Liver (tissue), 8 donors: ENCODE measurements at regions not wholly inside any gene's neighbourhood (a gene's known extent, or its start where the extent isn't known, plus 50 kb on each side); places are given as distances from the start of the nearest gene placed in this dataset.

Experiments
- DNase-seq: peaks from one replicate; pipeline ENCODE4 v3.0.0-alpha.2; 2017; ENCODE audit warnings: low spot score
- H3K27ac ChIP-seq, 2 donors: one replicate each; pipeline ENCODE4 v1.7.0; 2013; ENCODE audit warnings: inconsistent platforms in 2 of 2, low read length in 2 of 2, control low read depth in 1 of 2, low read depth in 1 of 2, mild to moderate bottlenecking in 1 of 2
- H3K27me3 ChIP-seq, 4 donors: one replicate each; pipeline versions ENCODE4 v1.6.1 to v1.7.0; 2013; ENCODE audit warnings: low read length in 3 of 4, inconsistent platforms in 1 of 4, mild to moderate bottlenecking in 1 of 4, moderate library complexity in 1 of 4; ENCODE audit not compliant: control insufficient read depth in 4 of 4, insufficient read depth in 4 of 4
- H3K36me3 ChIP-seq, 4 donors: one replicate each; pipeline versions ENCODE4 v1.6.1 to v1.7.0; 2013; ENCODE audit warnings: low read length in 3 of 4, mild to moderate bottlenecking in 3 of 4, low read depth in 1 of 4, moderate library complexity in 1 of 4; ENCODE audit not compliant: control insufficient read depth in 4 of 4, insufficient read depth in 3 of 4
- H3K4me1 ChIP-seq, 4 donors: one replicate each; pipeline versions ENCODE4 v1.6.1 to v1.7.0; 2013; ENCODE audit warnings: low read length in 3 of 4, mild to moderate bottlenecking in 3 of 4, moderate library complexity in 1 of 4; ENCODE audit not compliant: control insufficient read depth in 4 of 4, insufficient read depth in 4 of 4
- H3K4me3 ChIP-seq, 3 donors: one replicate each; pipeline versions ENCODE4 v1.6.1 to v1.7.0; 2013; ENCODE audit warnings: low read length in 3 of 3, control low read depth in 1 of 3, low read depth in 1 of 3, mild to moderate bottlenecking in 1 of 3
- H3K9ac ChIP-seq, 2 donors: one replicate each; pipeline ENCODE4 v1.7.0; 2013; ENCODE audit warnings: low read length in 2 of 2, mild to moderate bottlenecking in 2 of 2, moderate library complexity in 2 of 2, control low read depth in 1 of 2, low read depth in 1 of 2
- H3K9me3 ChIP-seq, 4 donors: one replicate each; pipeline versions ENCODE4 v1.6.1 to v1.7.0; 2013; ENCODE audit warnings: low read length in 3 of 4; ENCODE audit not compliant: control insufficient read depth in 4 of 4
- EGR1 ChIP-seq, 2 donors: IDR thresholded peaks; 2 replicates each; pipeline ENCODE4 v1.6.1; 2016 to 2018; ENCODE audit warnings: antibody characterized with exemption in 2 of 2, low read depth in 2 of 2
- FOXA1 ChIP-seq: IDR thresholded peaks from 2 replicates; pipeline ENCODE4 v1.6.1; 2016; ENCODE audit warnings: antibody characterized with exemption
- FOXA2 ChIP-seq: IDR thresholded peaks from 2 replicates; pipeline ENCODE4 v1.6.1; 2016; ENCODE audit warnings: antibody characterized with exemption
- GABPA ChIP-seq, 2 donors: IDR thresholded peaks in 1 of 2; conservative IDR thresholded peaks in 1 of 2; 2 replicates each; pipeline ENCODE4 v1.6.1; 2016; ENCODE audit warnings: antibody characterized with exemption in 2 of 2, mild to moderate bottlenecking in 1 of 2, moderate library complexity in 1 of 2
- HNF4A ChIP-seq, 2 donors: conservative IDR thresholded peaks; 2 replicates each; pipeline ENCODE4 v1.6.1; 2016; ENCODE audit warnings: antibody characterized with exemption in 2 of 2, mild to moderate bottlenecking in 2 of 2
- HNF4G ChIP-seq: IDR thresholded peaks from 2 replicates; pipeline ENCODE4 v1.6.1; 2016; ENCODE audit warnings: antibody characterized with exemption
- NR2F2 ChIP-seq: IDR thresholded peaks from 2 replicates; pipeline ENCODE4 v1.6.1; 2016; ENCODE audit warnings: antibody characterized with exemption
- RAD21 ChIP-seq, 2 donors: IDR thresholded peaks; 2 replicates each; pipeline ENCODE4 v1.6.1; 2016; ENCODE audit warnings: antibody characterized with exemption in 2 of 2, mild to moderate bottlenecking in 2 of 2
- WGBS: extraction: QIAGEN DNeasy Blood & Tissue Kit; methylation state at CpG from one replicate; pipeline ENCODE4 v1.1.7; 2013; 5-methylcytosine and 5-hydroxymethylcytosine counted together
- TF ChIP-seq, protein P1 (sequence below): fragments of 150-350 bp; IDR thresholded peaks from 2 replicates; pipeline ENCODE4 v1.5.1; 2017; ENCODE audit warnings: improper control_type of control experiment, low read depth, low read length; ENCODE audit not compliant: missing input control
- TF ChIP-seq, protein P2 (sequence below): IDR thresholded peaks from 2 replicates; pipeline ENCODE4 v1.6.1; 2016; ENCODE audit warnings: antibody characterized with exemption
- TF ChIP-seq, protein P3 (sequence below): IDR thresholded peaks from 2 replicates; pipeline ENCODE4 v1.6.1; 2016; ENCODE audit warnings: antibody characterized with exemption
- TF ChIP-seq, protein P4 (sequence below): IDR thresholded peaks from 2 replicates; pipeline ENCODE4 v1.6.1; 2016; ENCODE audit warnings: antibody characterized with exemption, mild to moderate bottlenecking
- TF ChIP-seq, protein P5 (sequence below): IDR thresholded peaks from 2 replicates; pipeline ENCODE4 v1.6.1; 2016; ENCODE audit warnings: antibody characterized with exemption
- donor health status: healthy.
- donor health status: healthy.
- donor health status: healthy.
- donor health status: healthy.
- donor health status: healthy.

DNA sequence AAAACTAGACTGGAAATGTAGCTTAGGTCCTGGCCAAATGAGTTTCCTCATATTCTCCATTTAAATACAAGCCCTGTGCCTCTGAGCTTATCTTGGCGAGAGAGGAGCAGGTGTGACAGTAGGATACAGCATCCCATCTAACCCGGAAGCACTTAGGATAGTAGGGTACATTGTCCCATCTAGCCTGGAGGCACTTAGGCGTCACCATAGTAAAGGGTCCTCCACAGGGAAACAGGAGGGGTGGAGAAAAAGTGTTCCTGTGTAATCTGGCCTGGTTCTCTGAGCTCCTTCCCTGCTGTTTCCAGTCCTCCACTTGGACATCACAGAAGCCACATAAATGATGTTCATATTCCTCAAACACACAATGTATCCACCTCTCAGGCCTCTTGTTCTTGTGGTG, 301.4 kb downstream of the GALR1 start (continued):
- TF ChIP-seq, protein P1, sequence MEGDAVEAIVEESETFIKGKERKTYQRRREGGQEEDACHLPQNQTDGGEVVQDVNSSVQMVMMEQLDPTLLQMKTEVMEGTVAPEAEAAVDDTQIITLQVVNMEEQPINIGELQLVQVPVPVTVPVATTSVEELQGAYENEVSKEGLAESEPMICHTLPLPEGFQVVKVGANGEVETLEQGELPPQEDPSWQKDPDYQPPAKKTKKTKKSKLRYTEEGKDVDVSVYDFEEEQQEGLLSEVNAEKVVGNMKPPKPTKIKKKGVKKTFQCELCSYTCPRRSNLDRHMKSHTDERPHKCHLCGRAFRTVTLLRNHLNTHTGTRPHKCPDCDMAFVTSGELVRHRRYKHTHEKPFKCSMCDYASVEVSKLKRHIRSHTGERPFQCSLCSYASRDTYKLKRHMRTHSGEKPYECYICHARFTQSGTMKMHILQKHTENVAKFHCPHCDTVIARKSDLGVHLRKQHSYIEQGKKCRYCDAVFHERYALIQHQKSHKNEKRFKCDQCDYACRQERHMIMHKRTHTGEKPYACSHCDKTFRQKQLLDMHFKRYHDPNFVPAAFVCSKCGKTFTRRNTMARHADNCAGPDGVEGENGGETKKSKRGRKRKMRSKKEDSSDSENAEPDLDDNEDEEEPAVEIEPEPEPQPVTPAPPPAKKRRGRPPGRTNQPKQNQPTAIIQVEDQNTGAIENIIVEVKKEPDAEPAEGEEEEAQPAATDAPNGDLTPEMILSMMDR: no peak
- TF ChIP-seq, protein P2, sequence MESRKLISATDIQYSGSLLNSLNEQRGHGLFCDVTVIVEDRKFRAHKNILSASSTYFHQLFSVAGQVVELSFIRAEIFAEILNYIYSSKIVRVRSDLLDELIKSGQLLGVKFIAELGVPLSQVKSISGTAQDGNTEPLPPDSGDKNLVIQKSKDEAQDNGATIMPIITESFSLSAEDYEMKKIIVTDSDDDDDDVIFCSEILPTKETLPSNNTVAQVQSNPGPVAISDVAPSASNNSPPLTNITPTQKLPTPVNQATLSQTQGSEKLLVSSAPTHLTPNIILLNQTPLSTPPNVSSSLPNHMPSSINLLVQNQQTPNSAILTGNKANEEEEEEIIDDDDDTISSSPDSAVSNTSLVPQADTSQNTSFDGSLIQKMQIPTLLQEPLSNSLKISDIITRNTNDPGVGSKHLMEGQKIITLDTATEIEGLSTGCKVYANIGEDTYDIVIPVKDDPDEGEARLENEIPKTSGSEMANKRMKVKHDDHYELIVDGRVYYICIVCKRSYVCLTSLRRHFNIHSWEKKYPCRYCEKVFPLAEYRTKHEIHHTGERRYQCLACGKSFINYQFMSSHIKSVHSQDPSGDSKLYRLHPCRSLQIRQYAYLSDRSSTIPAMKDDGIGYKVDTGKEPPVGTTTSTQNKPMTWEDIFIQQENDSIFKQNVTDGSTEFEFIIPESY: no peak
- TF ChIP-seq, protein P3, sequence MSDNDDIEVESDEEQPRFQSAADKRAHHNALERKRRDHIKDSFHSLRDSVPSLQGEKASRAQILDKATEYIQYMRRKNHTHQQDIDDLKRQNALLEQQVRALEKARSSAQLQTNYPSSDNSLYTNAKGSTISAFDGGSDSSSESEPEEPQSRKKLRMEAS: no peak

DNA sequence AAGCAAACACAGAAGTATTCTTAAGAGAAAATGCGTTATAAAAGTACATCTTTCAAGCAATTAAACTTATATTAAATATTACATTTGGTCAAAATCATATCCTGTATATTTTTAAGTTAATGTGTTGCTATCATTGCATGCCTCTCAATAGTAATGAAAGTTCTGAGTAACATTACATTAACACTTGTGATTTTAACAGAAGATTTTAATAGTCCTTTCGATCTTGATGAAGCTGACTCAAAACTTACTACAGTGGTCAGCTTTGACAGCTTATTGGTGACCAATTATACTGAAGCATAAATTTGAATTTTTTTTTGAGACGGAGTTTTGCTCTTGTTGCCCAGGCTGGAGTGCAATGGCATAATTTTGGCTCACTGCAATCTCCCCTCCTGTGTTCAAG, 303.3 kb downstream of the GALR1 start:
- 66% methylated on average over 3 of the region's 3 CpGs for WGBS
- Histone ChIP-seq H3K4me1 (no peaks in the 10 kb centered on the region), H3K27me3 (no peaks in the 10 kb centered on the region), H3K4me3 (no peak overlapping the region), H3K9me3 (no peaks in the 10 kb centered on the region), H3K27ac (no peak overlapping the region), H3K9ac (no peak overlapping the region), H3K36me3 (no peaks in the 10 kb centered on the region)
- DNase-seq: no peak
- TF ChIP-seq HNF4A (conservative IDR thresholded peaks at IDR 0.05) (no peak), FOXA1 (no peak), NR2F2 (no peak), HNF4G (no peak), EGR1 (IDR thresholded peaks at IDR 0.05; ENCODE audit: low read depth in 2 of 2) (no peak)
- TF ChIP-seq, protein P1: no peak

DNA sequence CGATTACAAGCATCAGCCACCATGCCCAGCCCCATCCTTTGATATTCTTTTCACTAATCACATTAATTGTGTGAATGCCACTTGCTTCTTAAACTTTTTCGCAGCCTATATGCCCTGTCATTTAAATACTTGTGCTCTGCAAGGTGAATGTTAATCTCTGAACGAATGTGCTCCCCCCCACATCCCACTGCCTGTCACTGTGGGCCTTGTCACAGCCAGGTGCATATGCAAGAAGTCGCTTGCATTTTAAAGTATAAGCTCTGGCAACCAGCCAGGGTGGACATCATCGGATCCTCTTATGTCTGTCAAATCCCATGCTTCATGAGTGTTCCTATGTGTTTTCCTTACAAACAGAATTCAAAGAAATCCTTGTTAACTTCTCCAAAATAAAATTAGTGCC, 304.4 kb downstream of the GALR1 start:
- H3K9ac ChIP-seq: no peak overlapping the region
- no peaks in the 10 kb centered on the region for H3K36me3 ChIP-seq
- no peaks in the 10 kb centered on the region for H3K4me1 ChIP-seq
- no peak overlapping the region for H3K4me3 ChIP-seq
- H3K27ac ChIP-seq: no peak overlapping the region
- no peak for DNase-seq
- WGBS: 73% methylated on average over 5 of the region's 5 CpGs
- no peaks in the 10 kb centered on the region for H3K27me3 ChIP-seq
- no peaks in the 10 kb centered on the region for H3K9me3 ChIP-seq
- TF ChIP-seq HNF4G: no peak
- TF ChIP-seq, protein P4, sequence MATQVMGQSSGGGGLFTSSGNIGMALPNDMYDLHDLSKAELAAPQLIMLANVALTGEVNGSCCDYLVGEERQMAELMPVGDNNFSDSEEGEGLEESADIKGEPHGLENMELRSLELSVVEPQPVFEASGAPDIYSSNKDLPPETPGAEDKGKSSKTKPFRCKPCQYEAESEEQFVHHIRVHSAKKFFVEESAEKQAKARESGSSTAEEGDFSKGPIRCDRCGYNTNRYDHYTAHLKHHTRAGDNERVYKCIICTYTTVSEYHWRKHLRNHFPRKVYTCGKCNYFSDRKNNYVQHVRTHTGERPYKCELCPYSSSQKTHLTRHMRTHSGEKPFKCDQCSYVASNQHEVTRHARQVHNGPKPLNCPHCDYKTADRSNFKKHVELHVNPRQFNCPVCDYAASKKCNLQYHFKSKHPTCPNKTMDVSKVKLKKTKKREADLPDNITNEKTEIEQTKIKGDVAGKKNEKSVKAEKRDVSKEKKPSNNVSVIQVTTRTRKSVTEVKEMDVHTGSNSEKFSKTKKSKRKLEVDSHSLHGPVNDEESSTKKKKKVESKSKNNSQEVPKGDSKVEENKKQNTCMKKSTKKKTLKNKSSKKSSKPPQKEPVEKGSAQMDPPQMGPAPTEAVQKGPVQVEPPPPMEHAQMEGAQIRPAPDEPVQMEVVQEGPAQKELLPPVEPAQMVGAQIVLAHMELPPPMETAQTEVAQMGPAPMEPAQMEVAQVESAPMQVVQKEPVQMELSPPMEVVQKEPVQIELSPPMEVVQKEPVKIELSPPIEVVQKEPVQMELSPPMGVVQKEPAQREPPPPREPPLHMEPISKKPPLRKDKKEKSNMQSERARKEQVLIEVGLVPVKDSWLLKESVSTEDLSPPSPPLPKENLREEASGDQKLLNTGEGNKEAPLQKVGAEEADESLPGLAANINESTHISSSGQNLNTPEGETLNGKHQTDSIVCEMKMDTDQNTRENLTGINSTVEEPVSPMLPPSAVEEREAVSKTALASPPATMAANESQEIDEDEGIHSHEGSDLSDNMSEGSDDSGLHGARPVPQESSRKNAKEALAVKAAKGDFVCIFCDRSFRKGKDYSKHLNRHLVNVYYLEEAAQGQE: no peak
- TF ChIP-seq, protein P2: no peak
- TF ChIP-seq, protein P3: no peak
- no peak for TF ChIP-seq HNF4A (conservative IDR thresholded peaks at IDR 0.05)
- TF ChIP-seq, protein P5, sequence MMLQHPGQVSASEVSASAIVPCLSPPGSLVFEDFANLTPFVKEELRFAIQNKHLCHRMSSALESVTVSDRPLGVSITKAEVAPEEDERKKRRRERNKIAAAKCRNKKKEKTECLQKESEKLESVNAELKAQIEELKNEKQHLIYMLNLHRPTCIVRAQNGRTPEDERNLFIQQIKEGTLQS: no peak
- TF ChIP-seq, protein P1: no peak
- TF ChIP-seq FOXA1: no peak
- no peak for TF ChIP-seq GABPA (IDR thresholded peaks at IDR 0.05 in 1 of 2, conservative IDR thresholded peaks at IDR 0.05 in 1 of 2)
- no peak for TF ChIP-seq RAD21 (IDR thresholded peaks at IDR 0.05)
- no peak for TF ChIP-seq NR2F2
- no peak for TF ChIP-seq FOXA2
